ENCODE measurements at regions not wholly inside any gene's neighbourhood (a gene's known extent, or its start where the extent isn't known, plus 50 kb on each side); places are given as distances from the start of the nearest gene placed in this dataset.
"Not testable (repeated sequence)": the region's sequence is repeated elsewhere in the genome, so short reads cannot be mapped to it uniquely, and the experiment has no call there.

DNA sequence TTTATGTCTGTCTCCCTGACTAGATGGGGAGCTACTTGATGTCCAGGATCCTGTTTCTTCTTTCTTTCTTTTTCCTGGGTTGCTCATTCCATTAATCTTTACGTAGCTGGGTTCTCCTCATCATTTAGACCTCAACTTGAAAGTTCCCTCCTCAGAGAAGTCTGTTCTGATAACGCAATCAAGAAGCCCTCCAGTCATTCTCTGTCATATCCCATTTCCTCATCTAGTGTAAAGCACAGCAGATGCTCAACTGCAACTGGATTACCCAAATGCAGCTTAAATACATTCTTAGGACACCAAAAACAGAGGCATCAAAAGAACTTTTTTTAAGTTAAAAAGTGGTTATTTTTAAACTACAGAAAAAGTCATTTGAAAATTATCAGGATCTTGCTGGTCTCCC, 51.7 kb upstream of the ST3GAL6 start:
- DNase-seq (ENCODE audit: low read depth): no peak
- TF ChIP-seq, protein P1, sequence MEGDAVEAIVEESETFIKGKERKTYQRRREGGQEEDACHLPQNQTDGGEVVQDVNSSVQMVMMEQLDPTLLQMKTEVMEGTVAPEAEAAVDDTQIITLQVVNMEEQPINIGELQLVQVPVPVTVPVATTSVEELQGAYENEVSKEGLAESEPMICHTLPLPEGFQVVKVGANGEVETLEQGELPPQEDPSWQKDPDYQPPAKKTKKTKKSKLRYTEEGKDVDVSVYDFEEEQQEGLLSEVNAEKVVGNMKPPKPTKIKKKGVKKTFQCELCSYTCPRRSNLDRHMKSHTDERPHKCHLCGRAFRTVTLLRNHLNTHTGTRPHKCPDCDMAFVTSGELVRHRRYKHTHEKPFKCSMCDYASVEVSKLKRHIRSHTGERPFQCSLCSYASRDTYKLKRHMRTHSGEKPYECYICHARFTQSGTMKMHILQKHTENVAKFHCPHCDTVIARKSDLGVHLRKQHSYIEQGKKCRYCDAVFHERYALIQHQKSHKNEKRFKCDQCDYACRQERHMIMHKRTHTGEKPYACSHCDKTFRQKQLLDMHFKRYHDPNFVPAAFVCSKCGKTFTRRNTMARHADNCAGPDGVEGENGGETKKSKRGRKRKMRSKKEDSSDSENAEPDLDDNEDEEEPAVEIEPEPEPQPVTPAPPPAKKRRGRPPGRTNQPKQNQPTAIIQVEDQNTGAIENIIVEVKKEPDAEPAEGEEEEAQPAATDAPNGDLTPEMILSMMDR (IDR thresholded peaks at IDR 0.05; ENCODE audit: low read length, missing control alignments): no peak
- H3K4me3 ChIP-seq (replicated peaks; ENCODE audit: low read depth, low read length): no peak overlapping the region

DNA sequence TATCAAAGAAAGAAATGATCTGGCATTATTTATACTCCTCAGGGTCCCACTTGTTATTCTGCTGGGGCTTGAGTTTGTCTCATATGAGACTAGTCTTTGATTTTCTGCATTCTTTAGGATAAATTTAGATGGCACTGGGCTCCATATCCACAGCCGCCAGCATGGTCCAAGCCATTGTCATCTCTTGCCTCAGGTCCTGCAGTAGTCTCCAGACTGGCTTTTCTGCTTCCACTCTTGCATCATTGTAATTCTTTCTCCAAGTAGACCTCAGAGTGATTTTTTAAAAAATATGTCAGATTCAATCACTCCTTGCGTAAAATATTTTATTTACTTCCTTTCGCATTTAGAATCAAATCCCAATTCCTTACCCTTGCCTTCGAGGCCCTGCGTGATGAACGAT, 50.4 kb upstream of the ST3GAL6 start:
- DNase-seq (ENCODE audit: low read depth): no peak
- TF ChIP-seq, protein P1 (IDR thresholded peaks at IDR 0.05; ENCODE audit: low read length, missing control alignments): no peak
- H3K4me3 ChIP-seq (replicated peaks; ENCODE audit: low read depth, low read length): no peak overlapping the region

DNA sequence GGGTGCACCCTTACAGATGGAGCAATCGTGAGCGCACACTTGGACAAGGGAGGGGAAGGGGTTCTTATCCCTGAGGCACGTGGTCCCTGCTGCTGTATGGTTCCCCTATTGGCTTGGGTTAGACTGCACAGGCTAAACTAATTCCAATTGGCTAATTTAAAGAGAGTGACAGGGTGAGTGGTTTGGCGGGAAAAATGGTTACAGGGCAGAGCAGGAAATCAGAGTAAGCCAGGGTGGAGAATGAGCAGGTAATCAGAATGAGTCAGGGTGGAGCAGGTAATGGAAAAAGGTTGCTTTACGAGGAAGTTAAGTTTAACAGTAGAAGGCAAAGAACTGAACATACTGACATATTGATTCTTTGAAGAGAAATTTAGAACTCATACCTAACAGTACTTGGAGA, 49.8 kb upstream of the ST3GAL6 start:
- not testable (repeated sequence) for H3K4me3 ChIP-seq (replicated peaks; ENCODE audit: low read depth, low read length); DNase-seq (ENCODE audit: low read depth)

Data from fibroblast of pulmonary artery (primary cell).